ENCODE measurements at regions not wholly inside any gene's neighbourhood (a gene's known extent, or its start where the extent isn't known, plus 50 kb on each side); places are given as distances from the start of the nearest gene placed in this dataset.
A peak's percentile ranks its signal among the peaks of the same experiment; 100 is the strongest.
"Not testable (repeated sequence)": the region's sequence is repeated elsewhere in the genome, so short reads cannot be mapped to it uniquely, and the experiment has no call there.

DNA sequence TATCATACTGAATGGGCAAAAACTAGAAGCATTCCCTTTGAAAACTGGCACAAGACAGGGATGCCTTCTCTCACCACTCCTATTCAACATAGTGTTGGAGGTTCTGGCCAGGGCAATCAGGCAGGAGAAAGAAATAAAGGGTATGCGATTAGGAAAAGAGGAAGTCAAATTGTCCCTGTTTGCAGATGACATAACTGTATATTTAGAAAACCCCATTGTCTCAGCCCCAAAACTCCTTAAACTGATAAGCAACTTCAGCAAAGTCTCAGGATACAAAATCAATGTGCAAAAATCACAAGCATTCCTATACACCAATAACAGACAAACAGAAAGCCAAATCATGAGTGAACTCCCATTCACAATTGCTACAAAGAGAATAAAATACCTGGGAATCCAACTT lies 52.5 kb upstream of the CCDC71L start:
- H3K36me3 Mint-ChIP-seq; H3K27me3 Mint-ChIP-seq (ENCODE audit: low read depth in 3 of 3); DNase-seq; H3K9me3 Mint-ChIP-seq; H3K4me1 Mint-ChIP-seq; H3K27ac Mint-ChIP-seq; H3K4me3 Mint-ChIP-seq: not testable (repeated sequence)

GRCh38 chr7:106714590-106715442 lies 53.9 kb upstream of the CCDC71L start:
- not testable (repeated sequence) for H3K4me1 Mint-ChIP-seq; DNase-seq; H3K4me3 Mint-ChIP-seq; H3K27ac Mint-ChIP-seq; H3K9me3 Mint-ChIP-seq; H3K36me3 Mint-ChIP-seq; H3K27me3 Mint-ChIP-seq (ENCODE audit: low read depth in 3 of 3)

GRCh38 chr7:106715730-106716129 lies 54.8 kb upstream of the CCDC71L start:
- Mint-ChIP-seq H3K9me3 (peaks cover 0 to 3% (median 0%) of the 10 kb centered on the region in 6 donors), H3K36me3 (peaks cover 0 to 5% (median 3%) of the 10 kb centered on the region in 3 donors), H3K27me3 (ENCODE audit: low read depth in 3 of 3) (no peaks in the 10 kb centered on the region), H3K27ac (no peak overlapping the region), H3K4me1 (peaks cover 0 to 4% of the 10 kb centered on the region in 2 donors), H3K4me3 (no peak overlapping the region)
- DNase-seq: no peak

DNA sequence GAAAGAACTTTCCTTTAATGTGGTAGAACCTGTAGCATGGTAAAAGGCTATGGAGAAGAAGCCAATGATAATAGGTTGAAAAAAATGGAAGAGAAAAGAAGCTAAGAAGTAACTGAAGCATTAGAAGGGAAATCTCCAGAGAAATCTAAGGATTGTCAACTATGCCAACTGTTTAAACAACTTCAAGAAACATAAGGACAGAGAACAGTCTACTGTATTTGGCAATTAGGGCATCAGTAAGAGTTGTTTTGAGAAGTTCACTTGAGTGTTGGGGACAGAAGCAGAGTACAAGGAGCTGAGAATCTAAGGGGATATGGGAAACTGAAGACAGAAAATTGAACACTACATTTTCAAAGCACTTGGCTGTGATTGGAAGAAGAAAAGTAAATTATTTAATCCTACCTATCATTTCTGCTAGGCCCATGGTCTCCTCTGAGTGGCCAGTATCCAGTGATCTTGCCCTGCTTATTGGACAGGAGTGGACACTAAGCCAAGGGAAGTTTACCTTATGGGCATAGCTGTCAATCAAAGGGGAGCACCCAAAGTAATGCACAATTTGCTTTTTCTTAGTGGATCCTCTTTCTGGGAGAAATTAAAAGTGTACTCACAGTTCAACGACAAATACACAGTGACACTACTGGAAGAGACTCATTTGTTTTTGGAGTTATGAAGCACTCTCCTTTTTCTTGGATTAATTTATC lies 56.4 kb upstream of the CCDC71L start:
- H3K4me3 Mint-ChIP-seq: no peak overlapping the region
- H3K9me3 Mint-ChIP-seq: no peaks in the 10 kb centered on the region
- peaks cover 0 to 4% of the 10 kb centered on the region in 2 donors for H3K4me1 Mint-ChIP-seq
- no peak overlapping the region for H3K27ac Mint-ChIP-seq
- peaks cover 0 to 3% (median 0%) of the 10 kb centered on the region in 3 donors for H3K36me3 Mint-ChIP-seq
- H3K27me3 Mint-ChIP-seq (ENCODE audit: low read depth in 3 of 3): no peaks in the 10 kb centered on the region
- no peak for DNase-seq

DNA sequence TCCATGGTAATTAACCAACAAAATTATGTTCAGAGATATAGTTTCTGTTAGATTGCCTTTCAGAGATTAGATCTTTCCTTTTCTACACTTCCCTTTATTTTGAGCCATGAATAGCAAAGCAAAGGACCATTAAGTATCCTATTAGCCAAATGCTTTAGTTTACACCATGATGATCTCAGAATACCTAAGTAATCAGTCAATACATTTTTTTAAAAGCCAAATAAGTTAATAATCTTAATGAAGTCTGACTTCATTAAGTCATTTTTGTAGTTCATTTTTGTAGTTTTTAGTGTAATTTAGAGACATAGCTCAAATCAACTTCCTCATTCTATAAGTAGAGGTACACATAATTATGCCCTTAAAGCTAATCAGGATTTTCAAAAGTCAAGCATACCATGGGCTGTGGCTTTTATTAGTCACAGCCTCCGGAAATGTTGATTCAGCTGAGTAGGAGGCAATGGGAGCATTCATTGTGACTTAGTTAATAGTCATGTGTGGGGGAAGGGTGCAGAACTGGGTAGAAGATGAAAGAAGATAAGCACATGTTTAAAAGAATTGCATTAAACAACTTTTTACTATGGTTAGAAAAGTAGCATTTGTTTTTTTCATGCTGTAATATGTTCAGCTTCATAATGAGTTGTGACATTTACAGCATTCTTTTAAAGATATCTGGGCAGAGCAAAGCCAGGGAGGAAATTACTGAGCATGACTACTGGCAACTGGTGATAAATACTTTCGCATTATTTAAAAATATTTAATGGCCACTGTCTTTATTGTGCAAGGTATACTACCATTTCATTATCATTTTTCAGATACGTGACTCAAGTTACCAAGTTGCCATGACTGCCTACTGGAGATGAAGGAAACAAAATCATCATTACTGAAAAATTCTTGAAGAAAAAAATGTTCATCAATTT lies 57.3 kb upstream of the CCDC71L start:
- H3K4me1 Mint-ChIP-seq: peaks cover 0 to 4% of the 10 kb centered on the region in 2 donors
- no peaks in the 10 kb centered on the region for H3K9me3 Mint-ChIP-seq
- no peak overlapping the region for H3K4me3 Mint-ChIP-seq
- H3K27ac Mint-ChIP-seq: no peak overlapping the region
- H3K36me3 Mint-ChIP-seq: peaks cover 0 to 3% (median 0%) of the 10 kb centered on the region in 3 donors
- H3K27me3 Mint-ChIP-seq (ENCODE audit: low read depth in 3 of 3): peaks cover 0 to 2% (median 0%) of the 10 kb centered on the region in 3 donors
- DNase-seq: peak; percentile 12 to 32 (median 22)

DNA sequence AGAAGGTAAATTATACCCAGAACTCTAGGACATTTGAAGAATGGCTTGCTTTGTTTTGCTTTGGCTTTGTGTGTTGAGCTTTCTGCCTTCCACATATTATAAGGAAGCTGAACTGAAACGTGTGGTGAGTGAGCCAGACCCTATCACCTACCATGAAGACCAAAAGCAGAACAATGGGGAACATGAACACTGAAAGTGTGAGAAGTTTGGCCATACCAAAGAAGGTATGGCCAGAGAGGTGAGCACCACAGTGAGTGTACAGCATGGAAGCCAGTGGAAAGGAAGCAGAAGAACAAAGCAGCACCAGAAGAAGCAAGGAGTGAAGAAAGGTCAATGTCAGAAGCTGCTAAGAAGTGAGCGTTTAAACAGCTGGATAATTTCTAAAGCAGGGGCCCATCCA lies 59.7 kb upstream of the CCDC71L start:
- peaks cover 0 to 2% (median 0%) of the 10 kb centered on the region in 6 donors for H3K9me3 Mint-ChIP-seq
- peaks cover 0 to 8% (median 0%) of the 10 kb centered on the region in 3 donors for H3K36me3 Mint-ChIP-seq
- no peak for DNase-seq
- H3K27ac Mint-ChIP-seq: peak overlapping the region in 1 of 6 donors; percentile 18
- H3K4me3 Mint-ChIP-seq: no peak overlapping the region
- H3K4me1 Mint-ChIP-seq: peaks cover 0 to 4% of the 10 kb centered on the region in 2 donors
- H3K27me3 Mint-ChIP-seq (ENCODE audit: low read depth in 3 of 3): peaks cover 0 to 2% (median under 1%) of the 10 kb centered on the region in 3 donors

GRCh38 chr7:106721816-106722785 lies 61.1 kb upstream of the CCDC71L start:
- H3K4me1 Mint-ChIP-seq: peaks cover 0 to 4% of the 10 kb centered on the region in 2 donors
- H3K36me3 Mint-ChIP-seq: peaks cover 0 to 8% (median 0%) of the 10 kb centered on the region in 3 donors
- peaks cover 0 to 2% (median 2%) of the 10 kb centered on the region in 3 donors for H3K27me3 Mint-ChIP-seq (ENCODE audit: low read depth in 3 of 3)
- H3K9me3 Mint-ChIP-seq: peaks cover 0 to 5% (median 0%) of the 10 kb centered on the region in 6 donors
- H3K27ac Mint-ChIP-seq: no peak overlapping the region
- H3K4me3 Mint-ChIP-seq: no peak overlapping the region
- no peak for DNase-seq

DNA sequence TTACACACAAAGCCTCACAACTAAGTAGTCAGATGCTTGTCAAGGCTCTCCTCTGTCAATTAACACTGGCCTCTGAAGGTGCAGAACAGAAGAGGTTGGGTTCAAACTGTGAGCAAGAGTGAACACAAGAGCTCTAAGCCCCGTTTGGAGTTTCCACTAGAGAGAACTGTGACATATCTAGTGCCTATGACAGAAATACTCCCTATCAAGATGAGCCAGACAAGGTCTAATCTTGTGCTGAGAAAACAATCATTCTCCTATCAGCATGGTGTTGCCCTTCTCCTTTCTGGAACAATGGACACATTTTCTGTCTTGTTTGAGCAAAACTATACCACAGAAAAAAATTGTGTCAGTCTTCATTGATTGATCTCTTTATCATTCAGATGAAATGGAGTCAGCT lies 62.4 kb upstream of the CCDC71L start:
- Mint-ChIP-seq H3K27ac (no peak overlapping the region), H3K4me3 (no peak overlapping the region), H3K4me1 (peaks cover 0 to 4% of the 10 kb centered on the region in 2 donors), H3K36me3 (peaks cover 0 to 8% (median 0%) of the 10 kb centered on the region in 3 donors), H3K9me3 (peaks cover 0 to 5% (median 0%) of the 10 kb centered on the region in 6 donors), H3K27me3 (ENCODE audit: low read depth in 3 of 3) (peaks cover 0 to 2% (median 2%) of the 10 kb centered on the region in 3 donors)
- no peak for DNase-seq

DNA sequence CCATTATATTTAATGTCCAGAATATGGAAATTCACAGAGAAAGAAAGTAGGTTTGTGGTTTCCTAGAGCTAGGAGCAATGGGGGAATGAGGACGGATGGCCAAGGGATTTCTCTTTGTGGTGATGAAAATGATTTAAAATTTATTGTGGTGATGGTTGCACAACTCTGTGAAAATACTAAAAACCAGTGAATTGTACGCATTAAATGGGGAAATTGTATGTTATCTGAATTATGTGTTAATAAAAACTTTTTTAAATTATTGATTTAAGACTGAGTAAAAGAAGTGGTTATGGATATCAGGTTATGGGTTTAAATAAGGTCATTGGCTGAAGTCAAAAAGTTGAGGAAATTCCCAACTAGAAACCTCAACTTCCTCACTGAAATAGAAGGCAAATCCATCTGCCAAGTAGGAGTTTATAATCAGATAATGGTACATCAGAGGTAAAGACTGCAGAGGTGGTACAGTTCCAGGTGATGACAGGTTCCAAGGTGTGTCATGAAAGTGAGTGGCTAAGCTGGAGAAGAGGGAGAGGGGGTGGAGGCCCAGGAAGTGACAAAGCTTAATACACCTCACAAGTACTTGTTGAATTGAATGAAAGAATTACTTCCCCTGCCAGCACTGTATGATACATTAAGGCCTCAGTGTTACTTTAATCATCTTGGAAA lies 68.9 kb upstream of the CCDC71L start:
- H3K4me3 Mint-ChIP-seq: no peak overlapping the region
- H3K36me3 Mint-ChIP-seq: no peaks in the 10 kb centered on the region
- no peak for DNase-seq
- peaks cover 0 to 2% (median 0%) of the 10 kb centered on the region in 3 donors for H3K27me3 Mint-ChIP-seq (ENCODE audit: low read depth in 3 of 3)
- peak overlapping the region in 1 of 6 donors; percentile 31 for H3K27ac Mint-ChIP-seq
- H3K9me3 Mint-ChIP-seq: peaks cover 0 to 3% (median 0%) of the 10 kb centered on the region in 6 donors
- H3K4me1 Mint-ChIP-seq: peaks cover 21 to 24% of the 10 kb centered on the region in 2 donors

DNA sequence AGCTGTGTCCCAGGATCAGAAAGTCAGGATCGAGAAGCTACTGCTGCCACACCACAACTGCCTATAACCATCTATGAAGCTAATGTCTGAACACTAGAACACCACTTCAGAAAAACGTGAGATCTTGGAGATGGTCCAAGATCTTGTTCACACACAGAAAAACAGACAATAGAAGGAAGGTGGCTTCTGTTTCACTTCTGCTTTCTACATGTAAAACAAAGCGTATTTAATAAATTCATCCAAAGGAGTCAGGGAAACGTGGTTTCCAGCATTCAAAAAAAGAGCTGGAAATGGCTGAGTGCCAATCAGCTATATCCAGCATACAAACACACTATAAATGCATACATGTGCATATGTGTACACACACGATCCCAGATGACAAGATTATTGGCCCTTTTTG lies 70.2 kb upstream of the CCDC71L start:
- H3K27ac Mint-ChIP-seq: peak overlapping the region in 1 of 6 donors; percentile 22
- no peak for DNase-seq
- H3K27me3 Mint-ChIP-seq (ENCODE audit: low read depth in 3 of 3): no peaks in the 10 kb centered on the region
- H3K36me3 Mint-ChIP-seq: peaks cover 0 to 1% (median 0%) of the 10 kb centered on the region in 3 donors
- peak overlapping the region in 1 of 5 donors; percentile 39 for H3K4me3 Mint-ChIP-seq
- H3K4me1 Mint-ChIP-seq: peaks cover 21 to 24% of the 10 kb centered on the region in 2 donors
- H3K9me3 Mint-ChIP-seq: peaks cover 0 to 2% (median 0%) of the 10 kb centered on the region in 6 donors

DNA sequence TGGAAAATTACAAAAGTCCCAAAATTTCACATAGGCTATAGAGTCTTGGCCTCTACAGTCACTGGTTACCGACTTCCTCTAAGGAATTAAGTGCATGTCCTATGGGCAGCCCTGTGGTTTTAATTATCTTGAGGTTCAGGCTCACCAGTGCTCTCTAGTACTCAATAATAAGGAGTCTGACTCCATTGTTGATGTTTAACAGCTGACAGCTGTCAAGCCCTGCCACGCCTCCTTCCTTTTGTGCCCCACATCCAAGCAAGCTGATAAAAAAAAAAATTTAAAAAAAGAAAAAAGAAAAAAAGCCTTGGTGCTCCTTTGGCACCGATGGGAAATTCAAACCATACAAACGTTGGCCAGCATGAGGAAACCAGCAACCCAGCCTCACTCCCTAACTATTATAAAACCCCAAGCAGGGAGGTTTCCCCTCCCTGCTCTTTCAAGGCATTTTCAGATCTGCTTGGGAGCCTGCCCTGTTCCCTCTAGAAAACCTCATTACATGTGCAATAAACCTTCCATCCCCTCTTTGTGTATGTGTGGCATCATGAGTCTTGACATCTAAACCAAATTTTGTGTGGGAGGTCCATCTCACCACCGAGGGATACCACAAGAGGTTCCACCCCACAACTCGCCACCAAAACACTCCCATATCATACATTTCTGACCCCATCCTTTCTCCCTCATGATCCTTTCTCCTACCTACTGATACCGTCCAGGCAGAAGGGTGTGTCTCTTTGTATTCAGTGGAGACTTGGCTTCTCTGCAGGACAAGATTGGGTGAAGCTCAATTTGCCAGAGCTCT lies 70.9 kb upstream of the CCDC71L start:
- Mint-ChIP-seq H3K36me3 (peaks cover 0 to 5% (median 0%) of the 10 kb centered on the region in 3 donors), H3K27me3 (ENCODE audit: low read depth in 3 of 3) (no peaks in the 10 kb centered on the region), H3K4me3 (peak overlapping the region; percentile 1 to 58 (median 45)), H3K27ac (peak overlapping the region in 1 of 6 donors; percentile 56), H3K9me3 (peaks cover 0 to 2% (median 0%) of the 10 kb centered on the region in 6 donors), H3K4me1 (peaks cover 23 to 30% of the 10 kb centered on the region in 2 donors)
- DNase-seq: no peak

Data from immature natural killer cell (primary cell).